ENCODE measurements at regions not wholly inside any gene's neighbourhood (a gene's known extent, or its start where the extent isn't known, plus 50 kb on each side); places are given as distances from the start of the nearest gene placed in this dataset.

GRCh38 chr5:39497322-39497721 lies 72.5 kb upstream of the DAB2 start:
- no peak for DNase-seq (ENCODE audit: low read depth in 2 of 3, low spot score in 2 of 3)

GRCh38 chr5:39495227-39495626 lies 70.4 kb upstream of the DAB2 start:
- no peak for DNase-seq (ENCODE audit: low read depth in 2 of 3, low spot score in 2 of 3)

- no peak for DNase-seq (ENCODE audit: low read depth in 2 of 3, low spot score in 2 of 3)
These were observed 69.8 kb upstream of the DAB2 start for GRCh38 chr5:39494534-39494933.

GRCh38 chr5:39494107-39494510 lies 69.3 kb upstream of the DAB2 start:
- no peak for DNase-seq (ENCODE audit: low read depth in 2 of 3, low spot score in 2 of 3)

- DNase-seq (ENCODE audit: low read depth in 2 of 3, low spot score in 2 of 3), result no peak
These were observed 66.4 kb upstream of the DAB2 start for GRCh38 chr5:39491210-39491609.

GRCh38 chr5:39489263-39489662 lies 64.5 kb upstream of the DAB2 start:
- no peak for DNase-seq (ENCODE audit: low read depth in 2 of 3, low spot score in 2 of 3)

GRCh38 chr5:39486790-39487189 lies 62.0 kb upstream of the DAB2 start:
- no peak for DNase-seq (ENCODE audit: low read depth in 2 of 3, low spot score in 2 of 3)

- DNase-seq (ENCODE audit: low read depth in 2 of 3, low spot score in 2 of 3), result no peak
These were observed 61.6 kb upstream of the DAB2 start for GRCh38 chr5:39486361-39486760.

GRCh38 chr5:39485079-39485478 lies 60.3 kb upstream of the DAB2 start:
- DNase-seq (ENCODE audit: low read depth in 2 of 3, low spot score in 2 of 3), result no peak

GRCh38 chr5:39484673-39485072 lies 59.9 kb upstream of the DAB2 start:
- DNase-seq (ENCODE audit: low read depth in 2 of 3, low spot score in 2 of 3), result no peak

- DNase-seq (ENCODE audit: low read depth in 2 of 3, low spot score in 2 of 3), result no peak
These were observed 57.3 kb upstream of the DAB2 start for GRCh38 chr5:39482098-39482497.

GRCh38 chr5:39479537-39479936 lies 54.8 kb upstream of the DAB2 start:
- DNase-seq (ENCODE audit: low read depth in 2 of 3, low spot score in 2 of 3), result no peak

GRCh38 chr5:39478863-39479262 lies 54.1 kb upstream of the DAB2 start:
- DNase-seq (ENCODE audit: low read depth in 2 of 3, low spot score in 2 of 3), result no peak

- DNase-seq (ENCODE audit: low read depth in 2 of 3, low spot score in 2 of 3), result no peak
These were observed 52.1 kb upstream of the DAB2 start for GRCh38 chr5:39476843-39477220.

GRCh38 chr5:39475881-39476842 lies 51.4 kb upstream of the DAB2 start:
- DNase-seq (ENCODE audit: low read depth in 2 of 3, low spot score in 2 of 3), result no peak

- no peak for DNase-seq (ENCODE audit: low read depth in 2 of 3, low spot score in 2 of 3)
These were observed 50.4 kb upstream of the DAB2 start for GRCh38 chr5:39475159-39475571.

Data from activated CD8-positive, alpha-beta memory T cell treated with anti-CD3 and anti-CD28 coated beads for 48 hours (primary cell).